Renal cortex interstitium (tissue), 11 donors: ENCODE measurements at regions not wholly inside any gene's neighbourhood (a gene's known extent, or its start where the extent isn't known, plus 50 kb on each side); places are given as distances from the start of the nearest gene placed in this dataset.
"Not testable (repeated sequence)": the region's sequence is repeated elsewhere in the genome, so short reads cannot be mapped to it uniquely, and the experiment has no call there.

ENCODE experiments used
- DNase-seq, 11 donors: peaks; one replicate each; pipeline ENCODE4 v3.0.0-alpha.2; 2013; ENCODE audit warnings: low read depth in 9 of 11, low spot score in 4 of 11; ENCODE audit errors: extremely low read depth in 1 of 11

DNA sequence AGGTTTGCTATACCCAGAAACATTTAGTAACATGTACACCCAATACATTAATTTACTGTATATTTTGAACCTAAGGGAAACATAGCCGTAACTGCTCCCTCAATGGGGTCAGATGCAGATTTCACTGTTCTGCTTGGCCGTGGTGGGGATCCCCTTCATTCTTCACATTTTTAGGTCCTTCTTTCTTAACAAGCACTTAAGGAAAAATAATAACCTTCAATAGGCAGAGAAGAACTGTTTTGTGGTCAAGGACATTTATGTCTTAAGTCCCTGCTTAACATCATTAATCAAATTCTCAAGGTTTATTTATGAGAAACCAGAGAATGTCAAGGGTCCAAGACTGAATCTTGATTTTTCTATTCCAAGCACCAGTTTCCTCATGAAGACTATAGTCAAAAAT lies 592.1 kb upstream of the ANKRD30A start:
- no peak for DNase-seq

DNA sequence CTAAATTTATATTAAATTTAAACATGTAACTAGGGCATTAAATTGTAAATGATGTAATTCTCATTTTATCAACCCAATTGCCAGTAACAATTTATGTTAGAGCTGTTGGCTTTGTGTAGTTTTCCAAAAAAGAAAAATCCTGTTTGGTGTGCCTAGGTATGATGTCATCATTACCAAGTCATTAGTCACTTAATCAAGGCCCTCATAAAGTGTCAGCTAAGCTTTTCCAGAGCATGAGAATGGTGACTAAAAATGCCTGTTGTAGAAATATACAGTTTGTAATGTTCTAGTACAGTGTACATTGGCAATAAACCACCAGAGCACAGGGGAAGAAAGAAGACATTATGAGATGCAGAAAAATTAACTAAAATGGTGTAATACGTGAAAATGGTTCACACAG lies 593.8 kb upstream of the ANKRD30A start:
- DNase-seq: no peak

DNA sequence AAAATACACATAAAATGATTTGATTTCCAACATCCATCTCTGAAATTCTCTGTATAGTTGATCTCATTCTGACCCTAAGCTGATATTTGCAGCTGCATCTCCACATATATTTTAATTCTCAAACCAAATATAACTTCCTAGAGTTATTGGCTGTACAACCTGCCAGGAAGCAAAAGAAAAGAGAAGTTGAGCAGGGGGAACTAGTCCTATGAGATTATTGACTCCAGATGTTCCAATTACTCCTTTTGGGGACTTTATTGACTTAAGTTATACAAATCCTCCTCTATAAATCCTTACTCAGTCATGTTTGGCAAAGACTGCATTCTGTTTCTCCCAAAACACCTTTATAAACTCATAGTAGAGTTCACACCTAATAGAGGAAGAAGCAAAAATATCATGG lies 599.4 kb upstream of the ANKRD30A start:
- DNase-seq: no peak

DNA sequence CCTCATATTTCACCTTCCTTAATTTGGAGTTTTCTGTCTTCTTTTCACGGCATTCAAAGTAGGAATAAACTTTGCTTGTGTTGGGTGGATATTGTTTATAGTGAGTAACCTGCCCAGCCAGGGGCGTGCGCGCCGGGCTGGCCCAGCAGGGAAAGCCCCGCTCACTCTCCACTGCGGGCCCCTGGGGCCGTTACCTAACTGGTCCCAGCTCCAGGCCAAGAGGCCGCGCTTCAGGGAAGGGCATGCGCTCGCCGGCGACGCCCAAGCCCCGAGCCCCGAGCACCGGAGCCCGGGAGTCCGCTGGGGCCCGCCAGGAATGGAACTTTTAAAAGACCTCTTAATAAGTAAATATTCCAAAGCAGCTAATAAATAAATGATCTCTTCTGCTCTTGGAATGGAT lies 601.3 kb upstream of the ANKRD30A start:
- not testable (repeated sequence) for DNase-seq

DNA sequence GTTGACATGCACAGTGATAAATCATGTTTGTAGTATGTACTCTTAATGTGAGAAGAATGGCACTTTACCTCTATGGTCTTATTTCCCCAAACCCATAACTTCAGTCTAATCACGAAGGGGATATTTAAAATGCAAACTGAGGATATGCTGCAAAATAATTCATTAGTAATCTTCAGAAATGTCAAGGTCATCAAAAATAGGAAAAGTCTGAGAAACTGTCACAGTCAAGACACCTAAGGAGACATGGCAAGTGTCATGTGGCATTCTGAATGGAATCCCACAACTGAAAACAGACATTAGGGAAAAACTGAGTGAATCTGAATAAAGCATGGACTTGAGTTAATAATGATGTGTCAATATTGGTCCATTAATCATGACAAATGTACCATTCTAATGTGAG lies 605.5 kb upstream of the ANKRD30A start:
- no peak for DNase-seq

DNA sequence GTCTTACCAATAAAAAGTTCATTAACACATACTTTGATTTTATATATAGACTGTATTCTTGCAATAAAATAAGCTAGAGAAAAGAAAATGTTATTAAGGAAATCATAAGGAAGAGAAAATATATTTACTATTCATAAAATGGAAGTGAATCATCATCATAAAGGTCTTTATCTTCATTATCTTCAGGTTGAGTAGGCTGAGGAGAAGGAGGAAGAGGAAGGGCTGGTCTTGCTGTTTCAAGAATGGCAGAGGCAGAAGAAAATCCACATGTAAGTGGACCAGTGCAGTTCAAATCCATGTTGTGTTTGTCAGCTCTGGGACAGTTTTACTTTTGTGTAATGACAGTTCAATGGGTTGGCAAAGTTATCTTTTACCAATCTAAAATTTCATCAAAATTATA lies 609.1 kb upstream of the ANKRD30A start:
- DNase-seq: no peak

DNA sequence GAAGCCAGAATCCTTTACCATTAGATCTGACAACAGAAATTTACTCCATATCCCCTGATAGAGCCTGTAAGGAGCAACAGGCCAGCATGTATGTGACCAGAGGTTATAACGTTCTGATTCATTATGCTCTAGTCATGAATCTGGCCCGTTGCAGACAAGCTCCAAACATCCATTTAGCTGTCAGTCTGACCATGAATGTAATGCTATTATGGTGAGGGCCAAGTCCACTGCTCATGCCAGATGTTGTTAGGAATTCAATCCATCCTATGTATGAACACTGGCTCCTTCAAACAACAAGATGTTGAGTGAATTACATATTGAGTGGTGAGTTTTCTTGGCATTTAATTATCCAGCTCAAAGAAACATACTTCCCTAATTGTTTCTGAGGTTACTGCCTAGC lies 610.1 kb upstream of the ANKRD30A start:
- DNase-seq: peak in 3 of 11 donors; percentile 18 to 28 (median 24)

DNA sequence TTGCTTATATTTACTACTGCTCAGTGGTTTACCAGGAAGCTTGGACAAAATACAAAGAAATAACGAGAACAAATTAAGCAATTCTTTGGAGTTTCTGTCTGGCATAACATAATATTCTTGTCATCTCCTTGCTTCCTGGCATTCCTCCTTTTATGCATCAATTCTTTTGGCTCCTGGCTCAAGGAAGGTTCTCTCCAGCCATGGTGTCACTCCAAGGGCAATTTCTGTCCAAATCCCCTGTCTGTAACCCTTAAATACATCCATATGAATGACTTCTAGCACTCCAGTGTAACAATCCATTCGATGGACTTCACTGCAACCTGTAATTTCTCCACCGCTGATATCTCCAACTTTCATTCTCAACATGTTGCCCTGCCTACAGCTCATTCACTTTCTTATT lies 617.7 kb upstream of the ANKRD30A start:
- no peak for DNase-seq

DNA sequence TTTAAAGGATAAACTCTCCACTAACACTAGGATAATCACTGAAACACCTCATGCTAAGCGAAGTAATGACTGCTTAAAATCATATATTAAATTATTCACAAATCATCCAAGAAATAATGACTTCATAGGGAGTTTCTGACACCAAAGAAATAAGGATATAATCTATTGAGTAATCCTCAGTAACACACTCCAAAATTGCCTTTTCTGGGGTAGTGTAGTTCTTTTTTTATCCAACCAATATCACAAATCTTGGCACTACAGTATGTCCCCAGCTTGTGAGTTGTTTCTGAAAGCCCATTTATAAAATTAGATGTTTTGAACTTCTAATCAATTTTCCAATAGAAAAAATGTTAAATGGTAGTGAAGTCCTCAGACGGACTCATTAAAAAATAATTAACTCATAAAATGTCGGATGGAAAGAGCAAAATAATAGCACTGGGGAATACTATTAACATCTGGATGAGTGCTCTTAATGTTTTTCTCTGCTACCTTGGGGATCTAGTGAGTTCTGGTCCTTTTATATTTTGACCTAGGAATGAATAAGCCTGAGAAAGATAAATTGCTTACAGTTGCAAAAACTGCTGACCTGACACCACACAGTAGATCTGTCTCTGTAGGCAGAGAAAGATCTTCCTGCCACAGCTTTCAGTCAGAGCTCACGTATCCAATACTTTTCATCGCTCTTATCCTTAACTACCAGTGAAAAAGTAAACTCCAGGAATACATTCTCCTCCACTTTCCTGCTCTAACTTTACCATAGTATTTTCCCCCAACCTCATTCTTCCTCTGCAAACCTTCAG lies 618.5 kb upstream of the ANKRD30A start:
- no peak for DNase-seq

DNA sequence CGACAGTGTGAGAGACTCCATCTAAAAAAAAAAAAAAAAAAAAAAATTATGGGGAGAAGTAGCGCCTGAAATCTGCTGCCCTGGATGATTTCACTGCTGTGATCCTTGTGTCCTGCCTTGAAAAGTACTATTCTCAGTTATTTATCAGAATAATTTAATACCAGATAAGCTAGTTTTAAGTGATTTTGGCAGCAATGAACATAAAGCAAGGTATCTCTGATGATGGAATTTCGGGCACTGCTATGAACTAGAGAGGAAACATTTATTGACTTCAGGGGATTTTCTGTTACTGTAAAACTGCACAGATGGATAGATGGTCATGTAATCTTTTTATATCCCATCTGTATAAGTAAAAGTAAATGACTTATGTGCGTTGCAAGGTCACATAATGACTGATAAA lies 619.1 kb upstream of the ANKRD30A start:
- no peak for DNase-seq

DNA sequence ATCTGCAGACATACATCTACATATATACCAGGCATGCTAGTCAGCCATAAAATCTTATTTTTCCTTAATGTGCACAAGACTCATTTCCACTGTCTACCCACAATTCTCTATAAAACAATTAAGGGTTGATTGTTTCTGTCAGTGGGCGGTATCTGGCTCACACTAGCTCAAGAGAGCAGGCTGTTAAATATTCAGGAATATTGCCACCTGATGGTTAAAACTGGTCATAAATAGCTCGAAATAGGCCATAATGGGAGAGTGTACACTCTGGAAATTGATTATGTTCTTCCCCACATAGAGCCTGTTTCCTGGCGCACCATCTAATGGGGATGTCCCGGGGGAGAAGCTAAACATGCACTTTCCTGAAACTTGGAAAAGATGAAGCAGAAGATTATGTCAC lies 620.6 kb upstream of the ANKRD30A start:
- no peak for DNase-seq

DNA sequence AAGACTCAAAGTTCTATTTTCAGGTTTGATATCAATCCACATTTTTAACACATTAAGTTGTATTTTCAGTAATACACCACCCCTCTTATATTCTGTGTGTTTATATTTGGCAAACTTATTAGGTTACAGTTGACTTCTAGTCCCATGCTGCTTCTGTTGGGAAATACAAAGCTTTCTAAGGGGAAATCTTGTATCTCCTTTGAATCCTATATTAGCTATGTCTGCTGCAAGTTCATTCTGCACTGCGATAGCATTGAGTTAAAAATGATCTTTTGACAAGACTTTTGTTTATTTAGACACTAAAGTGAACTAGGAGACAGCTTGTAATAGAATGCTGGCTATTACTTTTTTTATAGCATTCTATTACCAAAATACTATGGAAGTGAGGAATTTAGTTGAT lies 625.1 kb upstream of the ANKRD30A start:
- no peak for DNase-seq

DNA sequence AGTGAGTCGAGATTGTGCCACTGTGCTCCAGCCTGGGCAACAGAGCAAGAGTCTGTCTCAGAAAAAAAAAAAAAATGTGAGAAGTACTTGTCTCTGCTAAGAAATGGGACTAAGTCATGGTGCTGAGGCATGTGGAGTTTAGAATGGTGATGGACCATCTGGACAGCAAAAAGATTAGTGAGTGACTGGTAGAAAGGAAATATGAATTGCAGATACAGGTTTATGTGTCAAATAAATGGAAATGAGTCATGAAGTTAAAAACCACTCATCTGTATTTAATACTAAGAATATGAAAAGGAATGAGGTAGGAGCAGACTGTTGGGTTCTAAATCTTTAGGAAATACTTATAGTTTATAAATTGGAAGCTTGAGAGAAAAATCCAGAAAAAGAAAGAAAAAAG lies 625.7 kb upstream of the ANKRD30A start:
- DNase-seq: no peak

DNA sequence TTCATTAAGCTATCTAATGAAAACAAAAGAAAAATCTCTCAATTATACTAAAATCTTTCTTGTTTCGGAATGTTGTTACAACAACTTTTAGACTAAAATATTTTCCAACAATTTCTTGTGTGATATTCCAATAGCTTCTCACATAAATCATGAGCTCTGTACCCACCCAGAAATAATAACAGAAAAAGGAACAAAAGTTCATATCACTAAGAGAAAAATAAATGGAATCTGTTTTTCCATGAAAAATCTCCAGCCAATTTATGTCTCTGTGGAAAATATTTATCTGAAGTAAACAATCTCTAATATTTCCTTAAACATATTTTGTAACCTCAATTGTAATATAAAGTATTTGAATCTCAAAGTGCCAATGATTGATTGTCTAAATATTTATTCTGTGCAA lies 628.6 kb upstream of the ANKRD30A start:
- DNase-seq: no peak

DNA sequence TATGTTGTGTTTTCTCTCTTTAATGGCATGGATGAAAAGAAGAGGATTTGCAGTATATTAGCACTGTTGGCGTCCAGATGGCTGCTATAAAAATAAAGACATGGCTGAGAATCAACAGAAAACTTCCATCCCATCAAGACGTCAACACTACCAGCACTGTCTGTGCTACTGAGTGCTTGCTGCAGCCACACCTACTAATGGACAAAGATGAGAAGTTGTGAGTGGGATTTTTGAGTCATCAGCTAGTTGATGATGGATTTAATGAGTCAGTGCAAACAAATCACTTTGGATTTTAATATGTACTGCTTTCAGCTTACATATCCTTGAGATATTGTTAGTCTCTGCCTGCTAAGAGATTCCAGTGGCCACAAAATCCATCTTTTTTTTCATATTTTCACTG lies 631.0 kb upstream of the ANKRD30A start:
- no peak for DNase-seq

DNA sequence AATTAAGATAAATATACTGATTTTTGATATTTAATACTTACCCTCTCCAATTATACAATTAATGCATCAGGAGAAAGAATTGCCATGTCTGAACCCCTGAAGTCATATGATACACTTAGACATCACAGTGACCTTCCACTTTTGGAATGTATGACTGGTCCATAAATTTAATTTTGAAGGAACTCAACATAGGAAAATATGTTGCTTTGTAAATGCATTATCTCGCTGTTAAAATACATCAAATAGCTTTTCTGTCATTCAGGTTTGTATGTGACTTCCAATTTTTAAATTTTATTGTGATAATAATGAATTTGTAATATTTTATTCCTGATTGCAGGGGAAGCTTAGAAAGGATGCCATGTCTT lies 631.9 kb upstream of the ANKRD30A start:
- no peak for DNase-seq

DNA sequence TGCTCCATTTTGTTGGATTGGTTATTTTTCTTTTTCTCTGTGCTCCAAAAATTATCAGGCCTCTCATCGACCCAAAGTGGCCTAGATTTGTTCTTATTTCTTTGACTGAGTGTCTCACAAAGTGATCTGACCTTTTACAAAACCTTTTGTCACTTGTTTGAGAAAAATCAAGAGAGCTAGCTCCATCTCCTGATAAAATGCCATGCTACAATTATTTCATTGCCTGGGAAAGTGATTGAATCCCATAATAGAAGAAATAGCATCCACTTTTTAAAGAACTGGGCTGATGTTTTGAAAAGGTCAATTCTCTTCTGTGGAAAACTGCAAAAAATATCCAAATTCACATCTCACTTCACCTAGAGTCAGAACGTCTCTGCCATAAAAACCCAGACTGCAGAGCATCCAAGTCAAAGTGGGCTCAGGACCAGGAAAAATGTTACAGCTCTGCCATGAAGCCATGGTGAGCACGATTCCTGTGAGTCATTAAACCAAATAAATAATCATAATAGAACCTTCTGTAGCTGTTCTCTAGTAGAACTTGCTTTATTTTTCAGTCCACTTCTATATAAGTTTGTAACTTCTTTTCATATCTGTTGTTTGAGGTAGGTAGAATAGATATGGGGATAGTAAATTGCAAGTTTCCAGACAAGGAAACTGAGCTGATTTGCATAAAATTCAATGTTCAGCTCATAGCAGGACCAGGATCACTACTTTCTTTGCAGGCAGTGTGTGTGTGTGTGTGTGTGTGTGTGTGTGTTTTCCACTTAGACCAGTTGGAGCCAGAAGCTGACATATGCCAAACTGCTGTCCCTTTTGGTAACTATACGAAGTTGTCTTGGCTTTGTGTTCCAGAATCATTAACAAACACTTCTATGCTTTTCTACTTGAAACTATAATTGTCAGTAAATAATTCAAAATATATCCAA lies 632.5 kb upstream of the ANKRD30A start:
- no peak for DNase-seq

DNA sequence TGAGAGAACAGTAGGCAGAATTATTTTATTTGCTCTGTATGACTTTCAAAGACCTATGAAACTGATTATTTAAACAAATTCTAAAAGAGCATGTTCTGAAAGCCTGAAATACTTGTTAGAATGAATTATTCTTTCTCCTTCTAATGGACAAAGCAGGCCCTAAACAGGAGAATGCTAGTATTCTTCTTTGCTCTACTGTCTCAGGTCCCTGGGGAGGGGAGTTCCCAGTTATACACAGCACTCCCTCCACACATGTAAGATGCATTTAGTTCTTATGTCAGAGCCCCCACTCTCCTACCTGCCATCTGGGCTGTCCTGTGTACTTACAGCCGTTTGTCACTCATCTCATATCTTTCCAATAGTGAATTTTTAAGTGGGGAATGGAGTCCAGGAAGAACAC lies 633.5 kb upstream of the ANKRD30A start:
- DNase-seq: no peak

DNA sequence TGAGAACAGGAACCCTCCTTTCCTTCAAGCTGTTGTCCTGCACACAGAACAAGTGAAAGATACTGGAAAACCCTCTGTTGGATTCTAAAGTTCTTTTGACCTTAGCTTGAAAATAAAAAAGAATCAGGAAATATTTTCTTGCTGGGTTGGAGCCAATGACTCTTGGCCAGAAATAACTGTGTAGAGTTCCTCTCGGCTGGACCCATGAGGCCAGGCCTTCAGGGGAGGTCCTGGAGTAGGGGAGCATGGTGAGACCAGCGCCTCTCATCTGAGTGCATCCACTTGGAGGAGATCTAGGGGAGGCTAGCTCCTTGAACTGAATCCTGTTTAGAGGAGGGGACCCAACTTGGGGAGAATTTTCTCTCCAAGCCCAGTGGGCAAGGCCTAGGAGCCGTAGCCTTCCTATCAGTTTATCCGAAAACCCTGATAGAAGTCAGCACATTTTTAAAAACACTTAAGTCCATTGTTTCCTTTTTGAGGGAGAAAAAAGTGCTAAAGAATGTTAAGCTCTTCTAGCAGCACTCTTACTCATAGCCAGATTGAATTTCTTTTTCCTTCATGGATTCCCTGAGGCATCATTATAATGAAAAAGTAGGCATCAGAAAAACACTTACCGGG lies 635.7 kb upstream of the ANKRD30A start:
- peak in 5 of 11 donors; percentile 19 to 55 (median 34) for DNase-seq

DNA sequence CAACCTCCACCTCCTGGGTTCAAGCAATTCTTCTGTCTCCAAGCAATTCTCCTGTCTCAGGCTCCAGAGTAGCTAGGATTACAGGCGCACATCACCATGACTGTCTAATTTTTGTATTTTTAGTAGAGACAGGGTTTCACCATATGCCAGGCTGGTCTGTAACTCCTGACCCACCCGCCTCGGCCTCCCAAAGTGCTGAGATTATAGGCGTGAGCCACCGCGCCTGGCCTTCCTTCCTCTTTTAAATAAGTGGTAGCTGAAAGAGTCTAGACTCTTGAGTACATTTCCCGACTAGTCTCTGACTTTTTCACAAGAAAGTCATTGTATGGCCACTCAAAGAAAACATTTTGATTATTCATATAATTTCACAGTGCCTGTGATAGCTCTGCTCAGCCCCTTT lies 636.2 kb upstream of the ANKRD30A start:
- no peak for DNase-seq
